Neuronal stem cell (in vitro differentiated cells): ENCODE measurements at regions not wholly inside any gene's neighbourhood (a gene's known extent, or its start where the extent isn't known, plus 50 kb on each side); places are given as distances from the start of the nearest gene placed in this dataset.

Experiments used
- DNase-seq: peaks from one replicate; pipeline ENCODE4 v3.0.0-alpha.2; 2013; ENCODE audit warnings: low spot score
- H2AFZ ChIP-seq: one replicate; pipeline ENCODE4 v1.6.1; 2013; ENCODE audit warnings: mild to moderate bottlenecking, low read length, inconsistent platforms
- H2AK5ac ChIP-seq: 2 replicates; pipeline ENCODE4 v1.6.1; 2013; ENCODE audit warnings: low read depth, mild to moderate bottlenecking, inconsistent platforms, low read length, moderate library complexity, mixed read lengths
- H2BK120ac ChIP-seq: 2 replicates; pipeline ENCODE4 v1.6.1; 2013; ENCODE audit warnings: low read depth, mild to moderate bottlenecking, inconsistent platforms, low read length, moderate library complexity, mixed read lengths
- H2BK12ac ChIP-seq: one replicate; pipeline ENCODE4 v1.6.1; 2013; ENCODE audit warnings: low read length, inconsistent platforms
- H2BK15ac ChIP-seq: 2 replicates; pipeline ENCODE4 v1.6.1; 2013; ENCODE audit warnings: mild to moderate bottlenecking, low read length, inconsistent platforms, mixed read lengths
- H2BK5ac ChIP-seq: one replicate; pipeline ENCODE4 v1.6.1; 2013; ENCODE audit warnings: inconsistent platforms, mild to moderate bottlenecking, low read length, moderate library complexity
- H3K14ac ChIP-seq: one replicate; pipeline ENCODE4 v1.6.1; 2013; ENCODE audit warnings: low read length, inconsistent platforms
- H3K18ac ChIP-seq: 2 replicates; pipeline ENCODE4 v1.6.1; 2013; ENCODE audit warnings: low read length, inconsistent platforms
- H3K23ac ChIP-seq: 2 replicates; pipeline ENCODE4 v1.6.1; 2013; ENCODE audit warnings: low read depth, mild to moderate bottlenecking, mixed read lengths, low read length, inconsistent platforms; ENCODE audit not compliant: poor library complexity
- H3K27ac ChIP-seq: replicated peaks from 3 replicates; pipeline ENCODE4 v1.5.1; 2013; ENCODE audit warnings: low read length, inconsistent platforms
- H3K27me3 ChIP-seq, 3 experiments: 2 replicates each; pipeline ENCODE4 v1.6.1; 2013; ENCODE audit warnings: low read length in 3 of 3, mild to moderate bottlenecking in 2 of 3, inconsistent platforms in 1 of 3, low read depth in 1 of 3, mixed read lengths in 1 of 3, moderate library complexity in 1 of 3; ENCODE audit not compliant: control insufficient read depth in 3 of 3, insufficient read depth in 3 of 3
- H3K36me3 ChIP-seq, 2 donors: replicated peaks in 1 of 2; 2 replicates each; pipeline ENCODE4 v1.6.1; 2013; ENCODE audit warnings: low read length in 2 of 2; ENCODE audit not compliant: control insufficient read depth in 2 of 2, insufficient read depth in 2 of 2
- H3K4ac ChIP-seq: 2 replicates; pipeline ENCODE4 v1.6.1; 2013; ENCODE audit warnings: inconsistent platforms, mild to moderate bottlenecking, low read length, moderate library complexity
- H3K4me1 ChIP-seq, 2 donors: 1 replicate in 1 of 2; 2 replicates in 1 of 2; pipeline ENCODE4 v1.6.1; 2013; ENCODE audit warnings: low read length in 2 of 2, low read depth in 1 of 2; ENCODE audit not compliant: control insufficient read depth in 2 of 2, insufficient read depth in 1 of 2
- H3K4me2 ChIP-seq: one replicate; pipeline ENCODE4 v1.6.1; 2013; ENCODE audit warnings: mild to moderate bottlenecking, low read length, inconsistent platforms; ENCODE audit not compliant: insufficient read depth, poor library complexity, severe bottlenecking
- H3K4me3 ChIP-seq, 2 donors: 2 replicates each; pipeline ENCODE4 v1.5.1; 2013; ENCODE audit warnings: low read length in 2 of 2, mild to moderate bottlenecking in 2 of 2, inconsistent platforms in 1 of 2, moderate library complexity in 1 of 2
- H3K79me1 ChIP-seq: one replicate; pipeline ENCODE4 v1.6.1; 2013; ENCODE audit warnings: low read depth, mild to moderate bottlenecking, inconsistent platforms, low read length, moderate library complexity
- H3K9ac ChIP-seq: one replicate; pipeline ENCODE4 v1.6.1; 2013; ENCODE audit warnings: mild to moderate bottlenecking, low read depth, low read length, inconsistent platforms; ENCODE audit not compliant: poor library complexity
- H3K9me3 ChIP-seq, 2 donors: replicated peaks in 1 of 2; 2 replicates each; pipeline versions ENCODE3 to v1.6.1; 2013; ENCODE audit warnings: low read length in 2 of 2, mild to moderate bottlenecking in 2 of 2, inconsistent platforms in 1 of 2, low read depth in 1 of 2, mixed read lengths in 1 of 2, moderate library complexity in 1 of 2; ENCODE audit not compliant: control insufficient read depth in 2 of 2, insufficient read depth in 1 of 2
- H4K8ac ChIP-seq: one replicate; pipeline ENCODE4 v1.6.1; 2013; ENCODE audit warnings: low read depth, mild to moderate bottlenecking, inconsistent platforms, low read length, moderate library complexity
- H4K91ac ChIP-seq: one replicate; pipeline ENCODE4 v1.6.1; 2013; ENCODE audit warnings: low read length, low read depth, mild to moderate bottlenecking, inconsistent platforms; ENCODE audit not compliant: poor library complexity
- WGBS, 2 donors: extraction: QIAGEN DNeasy Blood & Tissue Kit; methylation state at CpG; one replicate each; pipeline ENCODE4 v1.1.7; 2013; ENCODE audit warnings: missing lambda C conversion rate in 2 of 2, mixed read lengths in 1 of 2; ENCODE audit not compliant: insufficient read length in 2 of 2, insufficient replicate concordance in 1 of 2; ENCODE audit errors: extremely low coverage in 2 of 2; 5-methylcytosine and 5-hydroxymethylcytosine counted together

DNA sequence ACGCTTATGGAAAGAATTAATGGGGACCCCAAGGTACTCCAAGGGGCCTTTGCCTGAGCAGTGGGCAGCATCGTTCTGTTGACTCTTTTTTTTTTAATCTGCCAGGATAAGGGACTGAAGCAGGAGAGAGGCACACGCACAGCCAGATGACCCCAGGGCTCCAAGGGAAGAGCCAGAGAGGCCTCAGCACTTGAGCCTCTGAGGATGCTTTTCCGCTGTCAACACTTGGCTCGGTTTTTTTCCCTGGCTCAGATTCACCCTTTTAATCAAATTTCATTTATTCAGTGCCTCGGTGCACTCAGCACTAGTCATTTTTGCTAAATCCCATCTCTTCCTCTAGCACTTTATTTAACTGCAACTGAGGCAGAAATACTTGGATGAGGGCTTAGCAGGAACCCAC, 226.3 kb downstream of the FGF9 start:
- Histone ChIP-seq H3K27ac (no peak overlapping the region), H3K79me1 (no peaks in the 10 kb centered on the region), H2BK15ac (no peak overlapping the region), H3K18ac (no peak overlapping the region), H3K4me2 (no peak overlapping the region), H3K27me3 (no peaks in the 10 kb centered on the region), H3K14ac (no peak overlapping the region), H2AK5ac (no peak overlapping the region), H3K36me3 (no peaks in the 10 kb centered on the region), H4K8ac (no peak overlapping the region), H3K4me1 (peaks cover 0 to 2% of the 10 kb centered on the region in 2 donors), H2BK5ac (no peak overlapping the region), H2BK120ac (no peak overlapping the region), H4K91ac (no peak overlapping the region), H2BK12ac (no peak overlapping the region), H3K4ac (no peak overlapping the region), H3K23ac (no peak overlapping the region), H3K9me3 (no peaks in the 10 kb centered on the region), H3K9ac (no peak overlapping the region), H2AFZ (no peak overlapping the region), H3K4me3 (no peak overlapping the region)
- no peak for DNase-seq
- no CpG with 5 or more reads among the region's 6 CpGs for WGBS, 2 donors

DNA sequence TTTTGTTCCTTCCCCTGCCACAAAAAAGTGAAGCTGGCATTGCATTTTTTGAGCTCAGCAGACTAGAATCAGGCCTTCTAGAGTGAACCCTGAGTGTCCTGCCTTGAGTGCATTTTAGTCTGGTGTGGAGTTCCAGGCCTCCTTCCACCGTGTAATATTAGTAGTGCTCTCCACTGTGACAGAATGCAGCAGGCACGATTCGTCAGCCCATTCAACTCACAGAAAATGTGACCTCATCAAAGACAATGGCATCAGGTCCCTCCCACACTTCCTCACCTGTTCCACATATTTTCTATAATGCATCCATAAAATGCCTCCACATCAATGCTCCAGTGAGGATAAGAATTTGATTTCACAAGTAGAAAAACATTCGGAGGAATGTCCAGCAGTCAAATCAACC, 227.6 kb downstream of the FGF9 start:
- no peak overlapping the region for H2BK15ac ChIP-seq
- no peak overlapping the region for H2AK5ac ChIP-seq
- peaks cover 0 to 2% of the 10 kb centered on the region in 2 donors for H3K4me1 ChIP-seq
- no peak for DNase-seq
- no peak overlapping the region for H2BK12ac ChIP-seq
- H3K27me3 ChIP-seq, result no peaks in the 10 kb centered on the region
- H4K91ac ChIP-seq, result no peak overlapping the region
- WGBS, 2 donors, result no CpG with 5 or more reads among the region's 4 CpGs
- H3K23ac ChIP-seq, result no peak overlapping the region
- H3K18ac ChIP-seq, result no peak overlapping the region
- no peak overlapping the region for H3K14ac ChIP-seq
- H3K4ac ChIP-seq, result no peak overlapping the region
- no peak overlapping the region for H3K4me2 ChIP-seq
- no peak overlapping the region for H2BK120ac ChIP-seq
- no peaks in the 10 kb centered on the region for H3K9me3 ChIP-seq
- H2AFZ ChIP-seq, result no peak overlapping the region
- no peaks in the 10 kb centered on the region for H3K36me3 ChIP-seq
- no peak overlapping the region for H3K9ac ChIP-seq
- H4K8ac ChIP-seq, result no peak overlapping the region
- H3K4me3 ChIP-seq, result no peak overlapping the region
- no peak overlapping the region for H2BK5ac ChIP-seq
- H3K27ac ChIP-seq, result no peak overlapping the region
- H3K79me1 ChIP-seq, result no peaks in the 10 kb centered on the region

- Histone ChIP-seq H3K4ac (no peak overlapping the region), H2BK15ac (no peak overlapping the region), H3K9ac (no peak overlapping the region), H3K36me3 (no peaks in the 10 kb centered on the region), H2BK120ac (no peak overlapping the region), H2AK5ac (no peak overlapping the region), H3K14ac (no peak overlapping the region), H3K79me1 (no peaks in the 10 kb centered on the region), H2BK5ac (no peak overlapping the region), H3K4me1 (peaks cover 0 to 2% of the 10 kb centered on the region in 2 donors), H2AFZ (no peak overlapping the region), H4K91ac (no peak overlapping the region), H3K23ac (no peak overlapping the region), H3K4me3 (no peak overlapping the region), H3K4me2 (no peak overlapping the region), H3K18ac (no peak overlapping the region), H4K8ac (no peak overlapping the region), H3K9me3 (no peaks in the 10 kb centered on the region), H3K27ac (no peak overlapping the region), H3K27me3 (no peaks in the 10 kb centered on the region), H2BK12ac (no peak overlapping the region)
- no peak for DNase-seq
- WGBS, 2 donors, result no CpG with 5 or more reads among the region's 7 CpGs
Measured at GRCh38 chr13:21898945-21899344, 228.1 kb downstream of the FGF9 start.

- H3K27ac ChIP-seq, result no peak overlapping the region
- H2AFZ ChIP-seq, result no peak overlapping the region
- H2BK120ac ChIP-seq, result no peak overlapping the region
- H3K4me2 ChIP-seq, result no peak overlapping the region
- H3K36me3 ChIP-seq, result no peaks in the 10 kb centered on the region
- H3K18ac ChIP-seq, result no peak overlapping the region
- H2AK5ac ChIP-seq, result no peak overlapping the region
- H3K4me3 ChIP-seq, result no peak overlapping the region
- H2BK15ac ChIP-seq, result no peak overlapping the region
- no peaks in the 10 kb centered on the region for H3K27me3 ChIP-seq
- no CpG with 5 or more reads among the region's 2 CpGs for WGBS, 2 donors
- H4K8ac ChIP-seq, result no peak overlapping the region
- H3K4ac ChIP-seq, result no peak overlapping the region
- peaks cover 0 to 2% of the 10 kb centered on the region in 2 donors for H3K4me1 ChIP-seq
- H2BK12ac ChIP-seq, result no peak overlapping the region
- no peak for DNase-seq
- no peak overlapping the region for H3K23ac ChIP-seq
- no peak overlapping the region for H3K9ac ChIP-seq
- no peak overlapping the region for H2BK5ac ChIP-seq
- H3K79me1 ChIP-seq, result no peaks in the 10 kb centered on the region
- no peak overlapping the region for H4K91ac ChIP-seq
- H3K9me3 ChIP-seq, result no peaks in the 10 kb centered on the region
- H3K14ac ChIP-seq, result no peak overlapping the region
Measured at GRCh38 chr13:21901336-21901735, 230.5 kb downstream of the FGF9 start.
